Adrenal gland (tissue), 5 donors: ENCODE measurements at regions not wholly inside any gene's neighbourhood (a gene's known extent, or its start where the extent isn't known, plus 50 kb on each side); places are given as distances from the start of the nearest gene placed in this dataset.

Experiments used
- POLR2A ChIP-seq, 2 donors: fragments of 450-650 bp; IDR thresholded peaks; one replicate each; pipeline ENCODE4 v1.6.1; 2017; ENCODE audit warnings: antibody characterized with exemption in 2 of 2, mild to moderate bottlenecking in 2 of 2, moderate library complexity in 1 of 2
- TF ChIP-seq, protein P1 (sequence below), 6 experiments: fragments of 450-650 bp in 4 of 6; fragments of 200-600 bp in 2 of 6; sonication (generic) in 1 of 6; IDR thresholded peaks; 1 replicate in 5 of 6; 2 replicates in 1 of 6; pipeline versions ENCODE4 v1.5.1 to v1.8.0; 2016 to 2021; ENCODE audit warnings: antibody characterized with exemption in 6 of 6, mild to moderate bottlenecking in 2 of 6, moderate library complexity in 1 of 6
- donor health status: DM: no; HTN: no; CAD: no.

DNA sequence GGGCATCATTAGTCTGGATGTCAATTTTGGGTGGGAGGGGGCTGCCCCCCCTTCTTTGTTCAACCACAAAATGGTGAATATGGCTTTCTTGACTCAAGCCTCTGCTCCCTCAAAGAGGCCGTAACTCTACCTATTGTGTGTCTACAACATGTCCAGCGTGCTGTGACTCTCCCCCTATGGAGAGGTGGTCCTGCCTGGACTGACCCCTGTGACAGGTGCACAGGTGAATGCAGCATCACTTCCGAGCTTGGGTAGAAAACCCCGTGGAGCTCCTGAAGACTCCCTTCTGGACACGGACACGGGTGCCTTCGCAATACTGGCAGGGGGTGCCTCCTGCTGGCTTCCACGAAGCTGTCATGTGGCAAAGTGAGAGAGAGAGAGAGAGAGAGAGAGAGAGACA lies 397.8 kb downstream of the GALR1 start:
- TF ChIP-seq, protein P1, sequence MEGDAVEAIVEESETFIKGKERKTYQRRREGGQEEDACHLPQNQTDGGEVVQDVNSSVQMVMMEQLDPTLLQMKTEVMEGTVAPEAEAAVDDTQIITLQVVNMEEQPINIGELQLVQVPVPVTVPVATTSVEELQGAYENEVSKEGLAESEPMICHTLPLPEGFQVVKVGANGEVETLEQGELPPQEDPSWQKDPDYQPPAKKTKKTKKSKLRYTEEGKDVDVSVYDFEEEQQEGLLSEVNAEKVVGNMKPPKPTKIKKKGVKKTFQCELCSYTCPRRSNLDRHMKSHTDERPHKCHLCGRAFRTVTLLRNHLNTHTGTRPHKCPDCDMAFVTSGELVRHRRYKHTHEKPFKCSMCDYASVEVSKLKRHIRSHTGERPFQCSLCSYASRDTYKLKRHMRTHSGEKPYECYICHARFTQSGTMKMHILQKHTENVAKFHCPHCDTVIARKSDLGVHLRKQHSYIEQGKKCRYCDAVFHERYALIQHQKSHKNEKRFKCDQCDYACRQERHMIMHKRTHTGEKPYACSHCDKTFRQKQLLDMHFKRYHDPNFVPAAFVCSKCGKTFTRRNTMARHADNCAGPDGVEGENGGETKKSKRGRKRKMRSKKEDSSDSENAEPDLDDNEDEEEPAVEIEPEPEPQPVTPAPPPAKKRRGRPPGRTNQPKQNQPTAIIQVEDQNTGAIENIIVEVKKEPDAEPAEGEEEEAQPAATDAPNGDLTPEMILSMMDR (IDR thresholded peaks at IDR 0.05), result no peak
- no peak for TF ChIP-seq POLR2A (IDR thresholded peaks at IDR 0.05)
